ENCODE measurements at regions not wholly inside any gene's neighbourhood (a gene's known extent, or its start where the extent isn't known, plus 50 kb on each side); places are given as distances from the start of the nearest gene placed in this dataset.

DNA sequence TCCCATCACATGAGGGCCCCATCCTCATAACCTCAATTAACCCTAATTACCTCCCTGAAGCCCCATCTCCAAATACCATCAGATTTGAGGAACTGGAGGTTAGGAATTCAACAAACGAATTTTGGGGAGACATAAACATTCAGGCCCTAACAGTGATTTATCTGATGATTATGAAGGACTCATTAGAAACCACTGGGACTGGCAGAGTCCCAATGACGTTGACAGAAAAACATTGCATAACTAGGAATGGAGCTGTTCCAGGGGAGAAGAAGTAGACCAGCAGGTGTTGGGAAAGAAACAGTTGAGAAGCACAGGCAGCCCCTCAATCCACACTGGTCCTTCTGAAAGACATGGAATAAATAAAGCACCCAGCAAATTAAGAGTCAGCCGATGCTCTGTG is 282.0 kb downstream of the MAP2K4 start:
- Mint-ChIP-seq H3K27me3 (ENCODE audit: low read depth) (no peaks in the 10 kb centered on the region), H3K4me1 (ENCODE audit: low read depth) (peaks cover 14% of the 10 kb centered on the region), H3K4me3 (ENCODE audit: unreplicated experiment) (no peak overlapping the region), H3K27ac (ENCODE audit: unreplicated experiment) (no peak overlapping the region), H3K9me3 (ENCODE audit: low read depth) (peaks cover 10% of the 10 kb centered on the region), H3K36me3 (ENCODE audit: low read depth) (no peaks in the 10 kb centered on the region)
- TF ChIP-seq, protein P1, sequence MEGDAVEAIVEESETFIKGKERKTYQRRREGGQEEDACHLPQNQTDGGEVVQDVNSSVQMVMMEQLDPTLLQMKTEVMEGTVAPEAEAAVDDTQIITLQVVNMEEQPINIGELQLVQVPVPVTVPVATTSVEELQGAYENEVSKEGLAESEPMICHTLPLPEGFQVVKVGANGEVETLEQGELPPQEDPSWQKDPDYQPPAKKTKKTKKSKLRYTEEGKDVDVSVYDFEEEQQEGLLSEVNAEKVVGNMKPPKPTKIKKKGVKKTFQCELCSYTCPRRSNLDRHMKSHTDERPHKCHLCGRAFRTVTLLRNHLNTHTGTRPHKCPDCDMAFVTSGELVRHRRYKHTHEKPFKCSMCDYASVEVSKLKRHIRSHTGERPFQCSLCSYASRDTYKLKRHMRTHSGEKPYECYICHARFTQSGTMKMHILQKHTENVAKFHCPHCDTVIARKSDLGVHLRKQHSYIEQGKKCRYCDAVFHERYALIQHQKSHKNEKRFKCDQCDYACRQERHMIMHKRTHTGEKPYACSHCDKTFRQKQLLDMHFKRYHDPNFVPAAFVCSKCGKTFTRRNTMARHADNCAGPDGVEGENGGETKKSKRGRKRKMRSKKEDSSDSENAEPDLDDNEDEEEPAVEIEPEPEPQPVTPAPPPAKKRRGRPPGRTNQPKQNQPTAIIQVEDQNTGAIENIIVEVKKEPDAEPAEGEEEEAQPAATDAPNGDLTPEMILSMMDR (IDR thresholded peaks at IDR 0.05), result no peak
- DNase-seq (ENCODE audit: low spot score), result no peak

DNA sequence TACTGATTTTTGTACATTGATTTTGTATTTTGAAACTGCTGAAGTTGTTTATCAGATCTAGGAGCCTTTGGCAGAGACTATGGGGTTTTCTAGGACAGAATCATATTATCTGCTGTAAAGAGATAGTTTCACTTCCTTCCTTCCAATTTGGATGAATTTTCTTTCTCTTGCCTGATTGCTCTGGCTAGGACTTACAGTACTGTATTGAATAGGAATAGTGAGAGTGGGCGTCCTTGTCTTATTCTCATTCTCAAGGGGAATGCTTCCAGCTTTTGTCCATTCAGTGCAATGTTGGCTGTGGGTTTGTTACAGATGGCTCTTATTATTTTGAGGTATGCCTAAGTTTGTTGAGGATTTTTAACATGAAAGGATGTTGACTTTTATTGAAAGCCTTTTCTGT is 290.1 kb downstream of the MAP2K4 start:
- Mint-ChIP-seq H3K4me3 (ENCODE audit: unreplicated experiment) (no peak overlapping the region), H3K27ac (ENCODE audit: unreplicated experiment) (no peak overlapping the region), H3K36me3 (ENCODE audit: low read depth) (peaks cover 4% of the 10 kb centered on the region), H3K9me3 (ENCODE audit: low read depth) (peaks cover 29% of the 10 kb centered on the region), H3K4me1 (ENCODE audit: low read depth) (no peaks in the 10 kb centered on the region), H3K27me3 (ENCODE audit: low read depth) (no peaks in the 10 kb centered on the region)
- TF ChIP-seq, protein P1 (IDR thresholded peaks at IDR 0.05), result no peak
- DNase-seq (ENCODE audit: low spot score), result no peak

DNA sequence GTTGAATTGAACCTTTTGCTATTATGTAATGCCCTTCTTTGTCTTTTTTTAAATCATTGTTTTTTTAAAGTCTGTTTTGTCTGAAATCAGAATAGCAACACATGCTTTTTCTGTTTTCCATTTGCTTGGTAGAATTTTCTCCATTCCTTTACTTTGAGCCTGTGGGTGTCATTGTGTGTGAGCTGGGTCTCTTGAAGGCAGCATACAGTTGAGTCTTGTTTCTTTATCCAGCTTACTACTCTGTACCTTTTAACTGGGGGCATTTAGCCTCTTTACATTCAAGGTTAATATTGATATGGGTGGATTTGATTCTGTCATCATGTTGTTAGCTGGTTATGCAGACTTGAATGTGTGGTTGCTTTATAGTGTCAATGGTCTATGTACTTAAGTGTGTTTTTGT is 292.0 kb downstream of the MAP2K4 start:
- peaks cover 29% of the 10 kb centered on the region for H3K9me3 Mint-ChIP-seq (ENCODE audit: low read depth)
- H3K27me3 Mint-ChIP-seq (ENCODE audit: low read depth), result no peaks in the 10 kb centered on the region
- no peak overlapping the region for H3K4me3 Mint-ChIP-seq (ENCODE audit: unreplicated experiment)
- H3K36me3 Mint-ChIP-seq (ENCODE audit: low read depth), result peaks cover 4% of the 10 kb centered on the region
- H3K27ac Mint-ChIP-seq (ENCODE audit: unreplicated experiment), result no peak overlapping the region
- no peaks in the 10 kb centered on the region for H3K4me1 Mint-ChIP-seq (ENCODE audit: low read depth)
- TF ChIP-seq, protein P1 (IDR thresholded peaks at IDR 0.05), result no peak
- DNase-seq (ENCODE audit: low spot score), result no peak

DNA sequence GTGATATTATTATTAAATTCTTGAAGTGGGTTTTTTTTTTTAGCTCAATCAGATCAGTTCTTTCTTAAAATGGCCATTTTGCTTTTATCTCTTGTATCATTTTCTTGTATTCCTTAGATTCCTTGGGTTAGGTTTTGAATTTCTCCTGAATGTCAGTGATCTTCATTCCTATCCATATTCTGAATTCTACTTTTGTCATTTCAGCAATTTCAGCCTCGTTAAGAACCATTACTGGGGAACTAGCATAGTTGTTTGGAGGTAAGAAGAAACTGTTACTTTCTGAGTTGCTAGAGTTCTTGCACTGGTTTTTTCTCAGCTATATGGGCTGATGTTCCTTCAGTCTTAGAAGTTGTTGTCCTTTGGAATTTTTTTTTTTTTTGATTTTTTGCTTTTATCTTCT is 293.1 kb downstream of the MAP2K4 start:
- Mint-ChIP-seq H3K4me1 (ENCODE audit: low read depth) (no peaks in the 10 kb centered on the region), H3K27ac (ENCODE audit: unreplicated experiment) (no peak overlapping the region), H3K4me3 (ENCODE audit: unreplicated experiment) (no peak overlapping the region), H3K36me3 (ENCODE audit: low read depth) (peaks cover 4% of the 10 kb centered on the region), H3K9me3 (ENCODE audit: low read depth) (peaks cover 29% of the 10 kb centered on the region), H3K27me3 (ENCODE audit: low read depth) (no peaks in the 10 kb centered on the region)
- TF ChIP-seq, protein P1 (IDR thresholded peaks at IDR 0.05), result no peak
- DNase-seq (ENCODE audit: low spot score), result no peak

DNA sequence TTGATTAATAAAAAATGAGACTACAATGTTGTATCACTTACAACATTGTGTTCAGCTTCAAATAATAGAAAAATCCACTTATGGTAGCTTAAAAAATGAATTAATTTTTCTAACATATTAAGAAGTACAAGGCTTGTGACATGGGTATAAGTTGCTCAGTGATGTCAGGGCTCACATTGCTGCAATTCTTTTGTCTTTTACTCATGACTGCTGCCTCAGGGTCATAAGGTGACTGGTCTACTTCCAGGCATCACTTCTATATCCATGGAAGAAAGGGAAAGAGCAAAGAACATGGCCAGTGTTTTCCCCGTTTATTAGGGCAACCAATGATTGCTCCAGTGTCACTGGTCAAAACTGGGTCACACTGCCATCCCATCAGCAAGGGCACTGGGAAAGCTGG is 295.3 kb downstream of the MAP2K4 start:
- H3K36me3 Mint-ChIP-seq (ENCODE audit: low read depth), result peaks cover 4% of the 10 kb centered on the region
- H3K4me1 Mint-ChIP-seq (ENCODE audit: low read depth), result peaks cover 8% of the 10 kb centered on the region
- no peak overlapping the region for H3K27ac Mint-ChIP-seq (ENCODE audit: unreplicated experiment)
- H3K4me3 Mint-ChIP-seq (ENCODE audit: unreplicated experiment), result no peak overlapping the region
- DNase-seq (ENCODE audit: low spot score), result no peak
- peaks cover 29% of the 10 kb centered on the region for H3K9me3 Mint-ChIP-seq (ENCODE audit: low read depth)
- H3K27me3 Mint-ChIP-seq (ENCODE audit: low read depth), result no peaks in the 10 kb centered on the region
- TF ChIP-seq, protein P1 (IDR thresholded peaks at IDR 0.05), result no peak
